Body of pancreas (tissue), 4 donors: ENCODE measurements at regions not wholly inside any gene's neighbourhood (a gene's known extent, or its start where the extent isn't known, plus 50 kb on each side); places are given as distances from the start of the nearest gene placed in this dataset.
A peak's percentile ranks its signal among the peaks of the same experiment; 100 is the strongest.
"Not testable (repeated sequence)": the region's sequence is repeated elsewhere in the genome, so short reads cannot be mapped to it uniquely, and the experiment has no call there.

Experiments used
- ATAC-seq: fragments of 150-250 bp; one replicate; pipeline ENCODE4 v1.9.1; 2016
- DNase-seq, 4 donors: peaks; one replicate each; pipeline ENCODE4 v3.0.0-alpha.2; 2019
- H3K27ac ChIP-seq, 4 donors: fragments of 200-600 bp; sonication (generic); 1 replicate in 3 of 4; 2 replicates in 1 of 4; pipeline versions ENCODE4 v1.5.1 to v1.6.1; 2016 to 2019; ENCODE audit warnings: mild to moderate bottlenecking in 1 of 4, mixed read lengths in 1 of 4, moderate library complexity in 1 of 4
- H3K27me3 ChIP-seq, 2 donors: fragments of 200-600 bp; sonication (generic); one replicate each; pipeline ENCODE4 v1.6.0; 2016; ENCODE audit warnings: mild to moderate bottlenecking in 1 of 2
- H3K36me3 ChIP-seq, 2 donors: fragments of 200-600 bp; sonication (generic); replicated peaks in 1 of 2; 2 replicates each; pipeline ENCODE4 v1.5.1; 2016; ENCODE audit warnings: low read depth in 2 of 2; ENCODE audit not compliant: insufficient read depth in 1 of 2
- H3K4me1 ChIP-seq: fragments of 200-600 bp; sonication (generic); one replicate; pipeline ENCODE4 v1.6.0; 2016
- H3K4me3 ChIP-seq, 2 donors: fragments of 200-600 bp; sonication (generic); 1 replicate in 1 of 2; 2 replicates in 1 of 2; pipeline ENCODE4 v1.5.1; 2016 to 2019
- H3K9me3 ChIP-seq, 3 donors: fragments of 200-600 bp; sonication (generic); 1 replicate in 2 of 3; 2 replicates in 1 of 3; pipeline ENCODE4 v1.5.1; 2016
- POLR2A ChIP-seq, 3 donors: fragments of 450-650 bp; IDR thresholded peaks; one replicate each; pipeline ENCODE4 v1.6.1; 2016; ENCODE audit warnings: antibody characterized with exemption in 3 of 3, mild to moderate bottlenecking in 2 of 3
- WGBS, 2 donors: methylation state at CpG; one replicate each; pipeline ENCODE4 v1.1.5; 2017; 5-methylcytosine and 5-hydroxymethylcytosine counted together
- intact Hi-C: fragments of 100-400 bp; cut with DNase I; formaldehyde crosslinking; loops from one replicate; pipeline ENCODE4 v1.15.1; 2023
- TF ChIP-seq, protein P1 (sequence below), 7 experiments: fragments of 450-650 bp in 4 of 7; fragments of 200-600 bp in 3 of 7; sonication (generic) in 3 of 7; IDR thresholded peaks; one replicate each; pipeline ENCODE4 v1.5.1; 2016 to 2019; ENCODE audit warnings: antibody characterized with exemption in 7 of 7

GRCh38 chr6:149244105-149244504 is 73.4 kb upstream of the TAB2 start:
- 72 to 76% methylated on average over 7 of the region's 7 CpGs for WGBS, 2 donors
- DNase-seq, result no peak
- Histone ChIP-seq H3K36me3 (no peaks in the 10 kb centered on the region), H3K27ac (no peak overlapping the region), H3K27me3 (no peaks in the 10 kb centered on the region), H3K4me3 (no peak overlapping the region), H3K9me3 (no peaks in the 10 kb centered on the region), H3K4me1 (no peaks in the 10 kb centered on the region)
- TF ChIP-seq, protein P1, sequence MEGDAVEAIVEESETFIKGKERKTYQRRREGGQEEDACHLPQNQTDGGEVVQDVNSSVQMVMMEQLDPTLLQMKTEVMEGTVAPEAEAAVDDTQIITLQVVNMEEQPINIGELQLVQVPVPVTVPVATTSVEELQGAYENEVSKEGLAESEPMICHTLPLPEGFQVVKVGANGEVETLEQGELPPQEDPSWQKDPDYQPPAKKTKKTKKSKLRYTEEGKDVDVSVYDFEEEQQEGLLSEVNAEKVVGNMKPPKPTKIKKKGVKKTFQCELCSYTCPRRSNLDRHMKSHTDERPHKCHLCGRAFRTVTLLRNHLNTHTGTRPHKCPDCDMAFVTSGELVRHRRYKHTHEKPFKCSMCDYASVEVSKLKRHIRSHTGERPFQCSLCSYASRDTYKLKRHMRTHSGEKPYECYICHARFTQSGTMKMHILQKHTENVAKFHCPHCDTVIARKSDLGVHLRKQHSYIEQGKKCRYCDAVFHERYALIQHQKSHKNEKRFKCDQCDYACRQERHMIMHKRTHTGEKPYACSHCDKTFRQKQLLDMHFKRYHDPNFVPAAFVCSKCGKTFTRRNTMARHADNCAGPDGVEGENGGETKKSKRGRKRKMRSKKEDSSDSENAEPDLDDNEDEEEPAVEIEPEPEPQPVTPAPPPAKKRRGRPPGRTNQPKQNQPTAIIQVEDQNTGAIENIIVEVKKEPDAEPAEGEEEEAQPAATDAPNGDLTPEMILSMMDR (IDR thresholded peaks at IDR 0.05), result no peak
- TF ChIP-seq POLR2A (IDR thresholded peaks at IDR 0.05), result no peak
- intact Hi-C loops, result no loop called here
- no peak for ATAC-seq

DNA sequence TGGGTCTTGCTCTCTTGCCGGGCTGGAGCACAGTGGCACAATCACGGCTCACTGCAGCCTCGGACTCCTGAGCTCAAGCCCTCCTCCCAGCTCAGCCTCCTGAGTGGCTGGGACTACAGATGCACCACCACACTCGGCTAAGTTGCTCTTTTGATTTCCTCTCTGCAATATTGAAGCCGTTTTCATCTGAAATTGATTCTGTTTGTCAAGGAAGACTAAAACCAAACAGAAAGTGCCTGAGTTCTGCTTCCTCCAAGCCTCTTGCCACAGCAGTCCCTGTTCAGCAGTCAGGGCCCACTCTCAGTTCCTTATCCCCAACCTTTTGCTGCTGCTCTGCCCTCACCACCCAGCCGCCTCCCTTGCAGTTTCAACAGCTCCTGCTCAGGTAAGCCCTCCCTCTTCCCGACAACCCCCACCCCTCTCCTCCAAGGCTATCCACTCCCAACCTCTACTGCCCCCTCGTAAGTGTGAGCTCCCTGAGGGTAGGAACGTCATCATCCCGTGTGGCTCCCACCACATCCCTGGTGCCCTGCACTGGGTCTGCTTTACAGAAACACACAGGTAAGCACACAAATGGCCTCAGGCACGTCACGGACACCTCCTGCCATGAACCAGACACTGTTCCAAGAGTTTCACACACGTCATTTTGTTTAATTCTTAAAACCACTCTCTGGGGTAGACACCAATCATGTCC is 70.7 kb upstream of the TAB2 start:
- WGBS, 2 donors, result 72 to 81% methylated on average over 13 of the region's 13 CpGs
- no peaks in the 10 kb centered on the region for H3K27me3 ChIP-seq
- intact Hi-C loops, result no loop called here
- H3K9me3 ChIP-seq, result no peaks in the 10 kb centered on the region
- ATAC-seq (no peak), DNase-seq (no peak)
- no peaks in the 10 kb centered on the region for H3K4me1 ChIP-seq
- no peak for TF ChIP-seq POLR2A (IDR thresholded peaks at IDR 0.05)
- TF ChIP-seq, protein P1 (IDR thresholded peaks at IDR 0.05), result no peak
- H3K27ac ChIP-seq, result peak overlapping the region in 1 of 4 donors; percentile 34
- no peaks in the 10 kb centered on the region for H3K36me3 ChIP-seq
- H3K4me3 ChIP-seq, result no peak overlapping the region

GRCh38 chr6:149247385-149247763 is 70.1 kb upstream of the TAB2 start:
- TF ChIP-seq, protein P1 (IDR thresholded peaks at IDR 0.05), result no peak
- TF ChIP-seq POLR2A (IDR thresholded peaks at IDR 0.05), result no peak
- H3K27me3 ChIP-seq, result no peaks in the 10 kb centered on the region
- no peak for ATAC-seq
- H3K36me3 ChIP-seq, result no peaks in the 10 kb centered on the region
- DNase-seq, result no peak
- 89 to 97% methylated on average over 6 of the region's 6 CpGs for WGBS, 2 donors
- H3K4me3 ChIP-seq, result no peak overlapping the region
- no peaks in the 10 kb centered on the region for H3K9me3 ChIP-seq
- intact Hi-C loops, result no loop called here
- H3K4me1 ChIP-seq, result no peaks in the 10 kb centered on the region
- no peak overlapping the region for H3K27ac ChIP-seq

DNA sequence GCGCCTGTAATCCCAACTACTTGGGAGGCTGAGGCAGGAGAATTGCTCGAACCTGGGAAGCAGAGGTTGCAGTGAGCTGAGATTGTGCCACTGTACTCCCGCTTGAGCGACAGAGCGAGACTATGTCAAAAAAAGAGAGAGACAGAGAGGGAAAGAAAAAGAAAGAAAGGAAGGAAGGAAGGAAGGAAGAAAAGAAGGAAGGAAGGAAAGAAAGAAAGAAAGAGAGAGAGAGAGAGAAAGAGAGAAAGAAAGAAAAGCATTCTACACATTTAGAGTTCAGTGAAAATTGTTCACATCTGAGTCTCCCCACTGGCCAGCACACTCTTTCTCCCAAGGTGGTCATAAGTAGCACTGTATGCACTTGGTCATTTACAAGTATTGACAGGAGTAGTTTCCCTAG is 69.2 kb upstream of the TAB2 start:
- H3K36me3 ChIP-seq, H3K27me3 ChIP-seq, intact Hi-C loops, H3K27ac ChIP-seq, H3K9me3 ChIP-seq, H3K4me1 ChIP-seq, H3K4me3 ChIP-seq, DNase-seq, ATAC-seq: not testable (repeated sequence)
- 98 to 100% methylated on average over 5 of the region's 5 CpGs for WGBS, 2 donors

DNA sequence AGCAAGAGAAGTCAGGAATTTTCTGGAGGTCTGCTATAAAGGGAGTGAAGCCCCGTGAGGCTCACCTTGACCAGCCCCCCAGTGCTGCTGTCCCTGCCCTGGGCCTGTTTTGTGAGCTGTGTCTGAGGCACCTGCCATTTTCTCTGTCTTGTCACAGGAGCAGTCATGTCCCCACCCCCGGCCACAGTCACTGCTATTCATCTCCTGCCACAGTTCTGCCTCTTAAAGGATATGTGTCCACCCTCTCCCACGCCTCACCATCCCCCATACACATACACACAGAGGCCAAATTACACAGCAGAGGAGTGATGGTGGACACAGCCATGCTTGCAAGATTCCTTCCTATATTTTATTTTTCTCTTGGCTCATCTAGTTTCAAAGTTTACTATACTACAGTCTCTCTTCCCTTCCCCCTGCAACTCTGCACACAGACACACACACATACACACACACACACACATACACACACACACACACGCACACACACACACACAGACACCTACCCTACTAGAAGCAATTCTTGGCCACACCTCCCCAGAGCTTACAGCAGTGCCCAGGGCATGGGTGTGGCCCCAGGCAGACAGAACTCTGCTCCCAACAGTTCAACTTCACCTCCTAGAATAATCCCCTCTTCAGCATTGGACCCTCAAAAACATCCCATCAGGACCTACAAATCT is 68.7 kb upstream of the TAB2 start:
- Histone ChIP-seq H3K36me3 (no peaks in the 10 kb centered on the region), H3K27ac (no peak overlapping the region), H3K4me1 (no peaks in the 10 kb centered on the region), H3K27me3 (no peaks in the 10 kb centered on the region), H3K4me3 (no peak overlapping the region), H3K9me3 (no peaks in the 10 kb centered on the region)
- no peak for DNase-seq
- intact Hi-C loops, result no loop called here
- no peak for TF ChIP-seq POLR2A (IDR thresholded peaks at IDR 0.05)
- TF ChIP-seq, protein P1 (IDR thresholded peaks at IDR 0.05), result no peak
- ATAC-seq, result no peak
- WGBS, 2 donors, result 65 to 66% methylated on average over 4 of the region's 4 CpGs
